A549 (cell line): ENCODE measurements at regions not wholly inside any gene's neighbourhood (a gene's known extent, or its start where the extent isn't known, plus 50 kb on each side); places are given as distances from the start of the nearest gene placed in this dataset.

Experiments used
- ATAC-seq, 2 experiments: fragments of 200-7000 bp in 1 of 2; fragments of >200 bp in 1 of 2; cut with Nextera tagmentation in 1 of 2; cut with Tn5 transposase in 1 of 2; 3 replicates each; pipeline versions ENCODE4 v1.8.0 to v1.9.1; 2018 to 2020; ENCODE audit warnings: mild to moderate bottlenecking in 1 of 2, moderate library complexity in 1 of 2
- CTCF ChIA-PET: fragments of 300-600 bp; sonication (Branson Sonifier 250); formaldehyde crosslinking; extraction: SDS; loops from one replicate; lab custom pipeline; 2021; ENCODE audit warnings: antibody characterized with exemption, inconsistent platforms; lab: Yijun Ruan, JAX
- POLR2A ChIA-PET: fragments of 350-600 bp; formaldehyde crosslinking; extraction: SDS; loops from one replicate; lab custom pipeline; 2021; ENCODE audit warnings: antibody characterized with exemption, inconsistent platforms; lab: Yijun Ruan, JAX
- DNase-seq, 2 experiments: peaks; one replicate each; pipeline versions ENCODE4 v3.0.0 to v3.0.0-alpha.2; 2011 to 2016; ENCODE audit warnings: low read depth in 1 of 2, low spot score in 1 of 2
- FAIRE-seq: peaks from 2 replicates; lab custom pipeline; 2011; peaks lifted over from hg19 to GRCh38; lab: Jason Lieb, UNC
- H3K27ac ChIP-seq, 2 experiments: fragments of >200 bp; sonication (Bioruptor Twin); formaldehyde crosslinking; 3 replicates each; pipeline ENCODE4 v1.5.1; 2016 to 2017
- H3K4me1 ChIP-seq: fragments of >200 bp; sonication (Bioruptor Twin); formaldehyde crosslinking; 3 replicates; pipeline ENCODE4 v1.6.1; 2016
- H3K4me2 ChIP-seq: fragments of >200 bp; sonication (Bioruptor Twin); formaldehyde crosslinking; 3 replicates; pipeline ENCODE4 v1.6.1; 2016
- H3K4me3 ChIP-seq: fragments of >200 bp; sonication (Bioruptor Twin); formaldehyde crosslinking; 3 replicates; pipeline ENCODE4 v1.5.1; 2016
- H3K9me3 ChIP-seq: fragments of >200 bp; sonication (Bioruptor Twin); formaldehyde crosslinking; 3 replicates; pipeline ENCODE4 v1.6.1; 2016
- CEBPB ChIP-seq, 2 experiments: fragments of >200 bp in 1 of 2; sonication (Bioruptor Twin) in 1 of 2; formaldehyde crosslinking in 1 of 2; IDR thresholded peaks; 2 replicates each; pipeline ENCODE4 v1.6.1; 2012 to 2016
- EHMT2 ChIP-seq: fragments of 200-600 bp; sonication (generic); IDR thresholded peaks from 2 replicates; pipeline ENCODE4 v1.6.1; 2016; ENCODE audit warnings: antibody characterized with exemption, low read depth, mild to moderate bottlenecking, moderate library complexity
- ESRRA ChIP-seq: fragments of 150-350 bp; IDR thresholded peaks from 2 replicates; pipeline ENCODE4 v1.6.1; 2014; ENCODE audit warnings: mild to moderate bottlenecking, low read length, borderline replicate concordance
- FOSL2 ChIP-seq, 2 experiments: fragments of 450-650 bp in 1 of 2; fragments of >200 bp in 1 of 2; sonication (Bioruptor Twin) in 1 of 2; formaldehyde crosslinking; IDR thresholded peaks; 2 replicates each; pipeline versions ENCODE4 v1.5.0 to v1.6.1; 2016 to 2020; ENCODE audit warnings: mild to moderate bottlenecking in 1 of 2, moderate library complexity in 1 of 2
- HDAC2 ChIP-seq: fragments of 200-600 bp; sonication (generic); IDR thresholded peaks from 2 replicates; pipeline ENCODE4 v1.6.1; 2016
- HOXB5 ChIP-seq: fragments of 250-450 bp; sonication (Bioruptor Pico); IDR thresholded peaks from 2 replicates; pipeline ENCODE4 v1.5.0; 2020; ENCODE audit warnings: mild to moderate bottlenecking, moderate library complexity
- JUNB ChIP-seq: fragments of >200 bp; sonication (Bioruptor Twin); formaldehyde crosslinking; IDR thresholded peaks from 2 replicates; pipeline ENCODE4 v1.6.1; 2016
- KDM5A ChIP-seq: fragments of 200-600 bp; sonication (generic); IDR thresholded peaks from 2 replicates; pipeline ENCODE4 v1.6.1; 2016; ENCODE audit warnings: antibody characterized with exemption, mild to moderate bottlenecking
- PHF8 ChIP-seq: fragments of 200-600 bp; sonication (generic); IDR thresholded peaks from 2 replicates; pipeline ENCODE4 v1.6.1; 2016; ENCODE audit warnings: low read depth, mild to moderate bottlenecking, antibody characterized with exemption, moderate library complexity, borderline replicate concordance
- POLR2AphosphoS2 ChIP-seq: conservative IDR thresholded peaks from 2 replicates; pipeline ENCODE4 v1.6.1; 2012; ENCODE audit warnings: low read length, improper control_type of control experiment, inconsistent platforms
- RNF2 ChIP-seq: fragments of 200-600 bp; sonication (generic); IDR thresholded peaks from 2 replicates; pipeline ENCODE4 v1.6.1; 2016; ENCODE audit warnings: low read depth, mild to moderate bottlenecking, antibody characterized with exemption, moderate library complexity, borderline replicate concordance
- SMC3 ChIP-seq: fragments of >200 bp; sonication (Bioruptor Twin); formaldehyde crosslinking; IDR thresholded peaks from 3 replicates; pipeline ENCODE4 v1.6.1; 2018; ENCODE audit warnings: inconsistent platforms
- USF2 ChIP-seq: fragments of 450-650 bp; IDR thresholded peaks from 2 replicates; pipeline ENCODE4 v1.6.1; 2014; ENCODE audit warnings: antibody characterized with exemption
- ZNF302 ChIP-seq: fragments of 250-450 bp; sonication (Bioruptor Pico); IDR thresholded peaks from 2 replicates; pipeline ENCODE4 v1.9.0; 2021; ENCODE audit warnings: inconsistent platforms, mild to moderate bottlenecking, moderate library complexity
- ZSCAN20 ChIP-seq: fragments of 250-450 bp; sonication (Bioruptor Pico); IDR thresholded peaks from 2 replicates; pipeline ENCODE4 v1.8.0; 2022; ENCODE audit warnings: mild to moderate bottlenecking, moderate library complexity
- WGBS: methylation state at CpG from one replicate; pipeline ENCODE4 v1.1.6; 2017; ENCODE audit errors: missing lambda C conversion rate; 5-methylcytosine and 5-hydroxymethylcytosine counted together
- TF ChIP-seq, protein P1 (sequence below): fragments of >200 bp; sonication (Bioruptor Twin); formaldehyde crosslinking; IDR thresholded peaks from 2 replicates; pipeline ENCODE4 v1.6.1; 2016
- TF ChIP-seq, protein P2 (sequence below): fragments of 250-450 bp; sonication (Bioruptor Pico); IDR thresholded peaks from 2 replicates; pipeline ENCODE4 v1.5.0; 2021; ENCODE audit warnings: mild to moderate bottlenecking, moderate library complexity, borderline replicate concordance
- TF ChIP-seq, protein P3 (sequence below): IDR thresholded peaks from 2 replicates; pipeline ENCODE4 v1.6.1; 2012

- H3K9me3 ChIP-seq: no peaks in the 10 kb centered on the region
- FAIRE-seq (no peak), ATAC-seq (no peak), DNase-seq (no peak)
- CTCF ChIA-PET: no interaction called here
- TF ChIP-seq CEBPB (IDR thresholded peaks at IDR 0.05): no peak
- TF ChIP-seq SMC3: no peak
- TF ChIP-seq, protein P1, sequence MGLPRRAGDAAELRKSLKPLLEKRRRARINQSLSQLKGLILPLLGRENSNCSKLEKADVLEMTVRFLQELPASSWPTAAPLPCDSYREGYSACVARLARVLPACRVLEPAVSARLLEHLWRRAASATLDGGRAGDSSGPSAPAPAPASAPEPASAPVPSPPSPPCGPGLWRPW: no peak
- TF ChIP-seq RNF2: no peak
- no peak for TF ChIP-seq KDM5A
- no peak for TF ChIP-seq POLR2AphosphoS2
- TF ChIP-seq FOSL2 (IDR thresholded peaks at IDR 0.05): no peak
- TF ChIP-seq FOSL2 (CRISPR knock-in tag; IDR thresholded peaks at IDR 0.05): no peak
- no peak for TF ChIP-seq HDAC2
- H3K27ac ChIP-seq: no peak overlapping the region
- H3K4me3 ChIP-seq: no peak overlapping the region
- POLR2A ChIA-PET: no interaction called here
- no peaks in the 10 kb centered on the region for H3K4me1 ChIP-seq
- H3K4me2 ChIP-seq: no peak overlapping the region
- WGBS: 1% methylated on average over 2 of the region's 2 CpGs
Measured at GRCh38 chr12:82009524-82009923, 250.4 kb upstream of the PPFIA2 start.

GRCh38 chr12:82008251-82008650, 249.1 kb upstream of the PPFIA2 start:
- 63% methylated on average over 1 of the region's 1 CpG for WGBS
- no peak overlapping the region for H3K4me3 ChIP-seq
- H3K4me2 ChIP-seq: no peak overlapping the region
- no peak for FAIRE-seq
- no peak overlapping the region for H3K27ac ChIP-seq
- DNase-seq: no peak
- no peak for ATAC-seq
- no peaks in the 10 kb centered on the region for H3K4me1 ChIP-seq
- TF ChIP-seq USF2: no peak
- TF ChIP-seq, protein P2, sequence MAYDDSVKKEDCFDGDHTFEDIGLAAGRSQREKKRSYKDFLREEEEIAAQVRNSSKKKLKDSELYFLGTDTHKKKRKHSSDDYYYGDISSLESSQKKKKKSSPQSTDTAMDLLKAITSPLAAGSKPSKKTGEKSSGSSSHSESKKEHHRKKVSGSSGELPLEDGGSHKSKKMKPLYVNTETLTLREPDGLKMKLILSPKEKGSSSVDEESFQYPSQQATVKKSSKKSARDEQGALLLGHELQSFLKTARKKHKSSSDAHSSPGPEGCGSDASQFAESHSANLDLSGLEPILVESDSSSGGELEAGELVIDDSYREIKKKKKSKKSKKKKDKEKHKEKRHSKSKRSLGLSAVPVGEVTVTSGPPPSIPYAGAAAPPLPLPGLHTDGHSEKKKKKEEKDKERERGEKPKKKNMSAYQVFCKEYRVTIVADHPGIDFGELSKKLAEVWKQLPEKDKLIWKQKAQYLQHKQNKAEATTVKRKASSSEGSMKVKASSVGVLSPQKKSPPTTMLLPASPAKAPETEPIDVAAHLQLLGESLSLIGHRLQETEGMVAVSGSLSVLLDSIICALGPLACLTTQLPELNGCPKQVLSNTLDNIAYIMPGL (CRISPR knock-in tag): no peak
- no peak for TF ChIP-seq ZSCAN20 (CRISPR knock-in tag)
- TF ChIP-seq, protein P3, sequence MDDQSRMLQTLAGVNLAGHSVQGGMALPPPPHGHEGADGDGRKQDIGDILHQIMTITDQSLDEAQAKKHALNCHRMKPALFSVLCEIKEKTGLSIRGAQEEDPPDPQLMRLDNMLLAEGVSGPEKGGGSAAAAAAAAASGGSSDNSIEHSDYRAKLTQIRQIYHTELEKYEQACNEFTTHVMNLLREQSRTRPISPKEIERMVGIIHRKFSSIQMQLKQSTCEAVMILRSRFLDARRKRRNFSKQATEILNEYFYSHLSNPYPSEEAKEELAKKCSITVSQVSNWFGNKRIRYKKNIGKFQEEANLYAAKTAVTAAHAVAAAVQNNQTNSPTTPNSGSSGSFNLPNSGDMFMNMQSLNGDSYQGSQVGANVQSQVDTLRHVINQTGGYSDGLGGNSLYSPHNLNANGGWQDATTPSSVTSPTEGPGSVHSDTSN: no peak
- no peak for TF ChIP-seq CEBPB (IDR thresholded peaks at IDR 0.05)
- no peak for TF ChIP-seq PHF8
- no peak for TF ChIP-seq EHMT2
- TF ChIP-seq, all 56 proteins: peak for 0
- H3K9me3 ChIP-seq: no peaks in the 10 kb centered on the region
- ChIA-PET POLR2A (no interaction called here), CTCF (no interaction called here)

DNA sequence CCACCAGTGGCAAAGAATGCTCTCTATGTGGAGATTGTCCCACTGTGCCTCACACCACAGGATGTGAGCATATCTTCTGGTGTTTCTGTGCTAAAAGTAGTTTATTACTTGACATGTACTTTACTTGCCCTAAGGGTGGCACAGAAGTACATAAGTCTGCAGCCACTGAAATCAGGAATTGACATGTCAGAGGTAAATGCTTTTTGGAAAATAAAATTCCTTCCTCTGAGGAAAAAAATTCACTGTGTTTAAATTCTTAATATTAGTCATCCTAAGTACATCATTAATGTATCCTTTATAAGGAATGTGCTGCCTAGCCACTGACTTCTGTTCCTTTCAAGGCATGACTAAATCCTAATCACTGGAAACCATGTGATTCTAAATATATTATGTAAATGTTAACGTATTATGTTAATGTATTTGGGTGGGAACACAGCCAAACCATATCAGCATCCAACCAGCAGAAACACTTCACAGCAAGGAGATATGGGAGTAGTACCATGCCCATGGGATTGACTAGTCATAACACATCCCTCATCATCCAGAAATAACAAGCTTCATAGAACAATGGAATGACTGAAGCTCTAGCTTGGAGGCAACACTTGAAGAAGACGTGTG, 239.7 kb upstream of the PPFIA2 start:
- CTCF ChIA-PET: no interaction called here
- WGBS: 8% methylated on average over 2 of the region's 2 CpGs
- Histone ChIP-seq H3K9me3 (no peaks in the 10 kb centered on the region), H3K27ac (no peak overlapping the region), H3K4me1 (no peaks in the 10 kb centered on the region), H3K4me3 (no peak overlapping the region), H3K4me2 (no peak overlapping the region)
- TF ChIP-seq HOXB5 (CRISPR knock-in tag): no peak
- TF ChIP-seq JUNB: no peak
- no peak for TF ChIP-seq FOSL2 (IDR thresholded peaks at IDR 0.05)
- TF ChIP-seq FOSL2 (CRISPR knock-in tag; IDR thresholded peaks at IDR 0.05): no peak
- TF ChIP-seq ZNF302: no peak
- no peak for TF ChIP-seq ESRRA
- DNase-seq (no peak), FAIRE-seq (no peak), ATAC-seq (no peak)
- POLR2A ChIA-PET: no interaction called here
